ENCODE measurements at regions not wholly inside any gene's neighbourhood (a gene's known extent, or its start where the extent isn't known, plus 50 kb on each side); places are given as distances from the start of the nearest gene placed in this dataset.

DNA sequence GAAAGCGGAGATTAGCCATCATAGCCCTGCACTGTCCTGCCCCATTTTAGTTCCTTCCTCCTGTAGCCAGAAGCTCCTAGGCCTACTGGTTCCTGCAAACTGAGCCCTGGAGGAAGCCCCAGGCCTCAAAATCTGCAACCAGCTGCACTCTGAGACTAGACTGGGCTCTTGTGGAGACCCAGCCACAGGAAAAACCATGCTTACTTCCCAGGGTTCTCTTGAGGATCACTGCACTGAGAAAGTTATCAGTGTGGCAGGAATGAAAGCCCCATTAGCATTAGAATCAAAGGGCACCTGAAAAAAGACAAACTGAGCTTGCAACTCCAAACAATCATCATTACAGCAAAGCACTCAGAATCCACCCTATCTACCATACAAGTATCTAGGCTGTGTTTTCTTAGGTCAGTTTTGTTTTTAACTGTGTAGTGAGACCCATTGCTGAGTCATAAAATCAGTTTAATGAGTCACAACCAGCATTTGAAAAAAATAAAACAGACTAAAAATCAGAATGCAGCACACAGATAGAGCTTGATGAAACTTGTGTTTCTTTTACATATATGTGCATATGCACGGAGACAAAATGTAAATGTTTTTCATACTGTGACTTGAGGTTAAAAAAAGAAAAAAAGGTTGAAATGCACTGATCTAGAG is 91.0 kb downstream of the UNC5CL start:
- no peak for DNase-seq (ENCODE audit: insufficient read length, low spot score)
- TF ChIP-seq, protein P1, sequence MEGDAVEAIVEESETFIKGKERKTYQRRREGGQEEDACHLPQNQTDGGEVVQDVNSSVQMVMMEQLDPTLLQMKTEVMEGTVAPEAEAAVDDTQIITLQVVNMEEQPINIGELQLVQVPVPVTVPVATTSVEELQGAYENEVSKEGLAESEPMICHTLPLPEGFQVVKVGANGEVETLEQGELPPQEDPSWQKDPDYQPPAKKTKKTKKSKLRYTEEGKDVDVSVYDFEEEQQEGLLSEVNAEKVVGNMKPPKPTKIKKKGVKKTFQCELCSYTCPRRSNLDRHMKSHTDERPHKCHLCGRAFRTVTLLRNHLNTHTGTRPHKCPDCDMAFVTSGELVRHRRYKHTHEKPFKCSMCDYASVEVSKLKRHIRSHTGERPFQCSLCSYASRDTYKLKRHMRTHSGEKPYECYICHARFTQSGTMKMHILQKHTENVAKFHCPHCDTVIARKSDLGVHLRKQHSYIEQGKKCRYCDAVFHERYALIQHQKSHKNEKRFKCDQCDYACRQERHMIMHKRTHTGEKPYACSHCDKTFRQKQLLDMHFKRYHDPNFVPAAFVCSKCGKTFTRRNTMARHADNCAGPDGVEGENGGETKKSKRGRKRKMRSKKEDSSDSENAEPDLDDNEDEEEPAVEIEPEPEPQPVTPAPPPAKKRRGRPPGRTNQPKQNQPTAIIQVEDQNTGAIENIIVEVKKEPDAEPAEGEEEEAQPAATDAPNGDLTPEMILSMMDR (IDR thresholded peaks at IDR 0.05; ENCODE audit: insufficient read depth, missing control alignments), result no peak
- no peak for FAIRE-seq

DNA sequence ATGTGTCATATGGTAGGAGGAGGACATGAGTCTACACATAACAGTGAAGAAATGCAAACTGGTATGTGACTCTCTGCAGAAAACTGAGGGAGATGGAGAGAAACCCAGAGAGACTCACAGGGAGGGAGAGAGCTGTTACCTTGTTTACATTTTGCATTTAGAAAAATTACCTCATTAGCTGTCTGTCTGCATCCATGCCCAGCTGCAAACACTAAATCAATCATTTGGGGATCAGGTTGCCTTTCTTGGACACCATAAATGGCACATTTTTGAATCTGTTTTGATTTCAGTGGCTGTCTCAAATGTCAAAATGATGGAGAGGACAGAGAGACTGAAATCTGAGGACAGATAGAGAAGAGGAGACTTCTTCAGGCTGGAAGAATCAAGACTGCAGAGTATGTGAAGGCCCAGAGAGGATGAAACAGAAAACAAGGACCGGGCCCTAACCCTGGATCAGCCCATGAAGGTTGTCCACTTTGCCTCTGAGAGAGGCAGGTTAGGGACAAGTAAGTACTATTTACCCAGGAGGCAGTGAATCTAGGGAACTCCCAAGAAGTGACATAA is 92.2 kb downstream of the UNC5CL start:
- FAIRE-seq (no peak), DNase-seq (ENCODE audit: insufficient read length, low spot score) (no peak)
- TF ChIP-seq, protein P1 (IDR thresholded peaks at IDR 0.05; ENCODE audit: insufficient read depth, missing control alignments), result no peak

DNA sequence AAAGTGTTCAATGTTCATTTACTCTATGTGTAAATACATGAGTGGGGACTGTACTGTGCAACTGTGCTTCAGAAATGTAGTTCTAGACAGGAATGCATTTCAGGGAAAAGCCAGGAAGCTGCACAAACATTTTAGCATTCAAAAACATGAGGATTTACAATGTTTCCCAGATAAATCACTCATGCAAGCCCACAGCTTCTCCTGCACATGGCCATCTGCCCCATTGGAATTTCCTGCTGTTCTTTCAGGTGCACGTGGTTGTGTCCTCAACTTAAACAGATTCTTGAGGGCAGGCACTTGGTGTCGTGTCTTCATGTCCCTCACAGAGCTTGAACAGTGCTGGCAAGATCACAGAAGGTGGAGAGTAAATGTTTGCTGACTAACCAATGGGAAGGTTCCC is 101.5 kb downstream of the UNC5CL start:
- TF ChIP-seq, protein P1 (IDR thresholded peaks at IDR 0.05; ENCODE audit: insufficient read depth, missing control alignments), result no peak
- no peak for FAIRE-seq
- DNase-seq (ENCODE audit: insufficient read length, low spot score), result no peak

DNA sequence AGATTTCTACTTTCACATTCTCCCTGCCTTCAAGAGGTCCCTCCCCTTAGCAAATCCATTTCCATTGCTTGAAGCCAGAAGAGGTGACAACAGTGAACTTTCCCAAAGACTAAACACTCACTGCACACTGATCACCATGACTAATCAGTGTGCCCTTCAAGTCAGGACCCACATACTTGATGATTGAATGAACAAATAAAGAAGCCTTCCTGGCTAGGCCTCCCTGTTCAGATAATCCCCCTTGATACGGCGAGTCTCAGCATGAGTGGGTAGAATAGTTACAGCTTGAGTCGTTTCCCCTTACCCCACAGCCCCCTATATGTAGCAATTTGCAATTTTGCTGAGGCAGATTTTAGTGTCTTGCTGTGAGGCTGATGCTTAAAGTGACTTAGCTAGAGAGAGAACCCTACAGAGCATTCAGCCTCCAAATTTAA is 102.2 kb downstream of the UNC5CL start:
- no peak for DNase-seq (ENCODE audit: insufficient read length, low spot score)
- TF ChIP-seq, protein P1 (IDR thresholded peaks at IDR 0.05; ENCODE audit: insufficient read depth, missing control alignments), result no peak
- FAIRE-seq, result no peak

DNA sequence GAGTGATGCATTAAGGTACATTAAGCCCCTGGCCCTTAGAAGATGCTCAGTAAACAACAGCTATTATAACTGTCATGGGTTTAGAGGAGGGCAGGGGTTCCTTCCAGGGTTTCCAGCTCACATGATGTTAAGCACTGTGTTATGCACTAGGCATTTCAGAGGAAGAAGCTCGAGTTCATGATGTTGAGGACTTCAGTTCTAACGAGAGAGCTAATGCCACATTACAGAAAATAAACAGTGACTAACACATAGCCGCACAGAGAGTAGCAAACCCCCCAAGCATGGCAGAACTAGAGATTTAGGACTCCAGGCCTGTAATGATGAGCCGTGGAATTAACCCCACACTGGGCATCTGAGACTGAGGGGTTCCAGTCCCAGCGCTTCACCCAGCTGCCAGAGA is 105.2 kb downstream of the UNC5CL start:
- no peak for DNase-seq (ENCODE audit: insufficient read length, low spot score)
- FAIRE-seq, result no peak
- TF ChIP-seq, protein P1 (IDR thresholded peaks at IDR 0.05; ENCODE audit: insufficient read depth, missing control alignments), result no peak

DNA sequence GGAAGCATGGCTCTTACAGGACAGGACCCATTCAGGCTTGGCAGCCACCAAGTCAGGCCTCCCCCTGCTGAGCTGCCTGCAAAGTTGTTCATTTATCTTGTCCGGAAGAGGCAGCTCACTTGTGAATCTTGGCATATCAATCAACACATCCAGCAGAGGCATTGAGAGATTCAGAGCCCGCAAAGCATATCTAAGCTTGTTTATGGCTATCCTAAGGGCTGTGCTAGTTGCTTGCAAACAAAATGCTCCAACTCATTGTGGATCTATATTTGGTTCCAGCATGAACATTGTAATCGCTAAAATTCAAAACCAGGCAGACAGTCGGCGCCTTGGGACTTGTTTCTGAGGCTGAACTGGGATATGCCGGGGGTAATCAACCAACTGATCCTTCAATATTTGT is 106.1 kb downstream of the UNC5CL start:
- TF ChIP-seq, protein P1 (IDR thresholded peaks at IDR 0.05; ENCODE audit: insufficient read depth, missing control alignments), result no peak
- no peak for FAIRE-seq
- DNase-seq (ENCODE audit: insufficient read length, low spot score), result no peak

DNA sequence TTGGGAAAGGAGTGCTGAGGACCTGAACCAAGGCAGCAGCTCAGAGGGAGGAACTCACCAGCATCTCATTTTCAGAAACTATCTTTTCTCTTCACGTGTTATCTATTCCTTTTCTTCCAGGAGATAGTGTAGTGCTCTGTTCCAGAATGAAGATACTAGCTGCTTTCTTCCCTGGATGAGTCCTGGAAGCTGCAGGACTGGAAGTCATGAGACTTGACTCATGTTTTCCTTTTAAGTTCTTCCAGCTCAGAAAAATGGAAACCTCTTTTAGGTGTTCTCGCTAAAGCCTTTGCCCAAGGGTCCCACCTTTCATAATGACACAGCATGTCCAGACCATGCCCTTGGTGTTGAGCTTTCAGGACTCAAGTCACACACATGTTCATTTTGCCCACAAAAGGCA is 106.7 kb downstream of the UNC5CL start:
- DNase-seq (ENCODE audit: insufficient read length, low spot score), result no peak
- TF ChIP-seq, protein P1 (IDR thresholded peaks at IDR 0.05; ENCODE audit: insufficient read depth, missing control alignments), result no peak
- FAIRE-seq, result no peak
